ENCODE measurements at regions not wholly inside any gene's neighbourhood (a gene's known extent, or its start where the extent isn't known, plus 50 kb on each side); places are given as distances from the start of the nearest gene placed in this dataset.

GRCh38 chr5:155389498-155389897 is 375.9 kb downstream of the KIF4B start:
- Histone ChIP-seq H3K79me2 (ENCODE audit: insufficient read depth, low read length) (no peaks in the 10 kb centered on the region), H3K9me3 (ENCODE audit: control insufficient read depth in 1 of 2, insufficient read depth in 1 of 2, low read depth in 1 of 2, low read length in 2 of 2) (no peaks in the 10 kb centered on the region), H2AFZ (ENCODE audit: low read depth, low read length, poor library complexity, severe bottlenecking) (no peak overlapping the region), H3K4me2 (ENCODE audit: low read length) (no peak overlapping the region), H4K20me1 (ENCODE audit: insufficient read depth) (no peaks in the 10 kb centered on the region), H3K9ac (ENCODE audit: low read length) (no peak overlapping the region), H3K4me1 (ENCODE audit: control insufficient read depth in 1 of 2, insufficient read depth in 2 of 2, low read length in 2 of 2) (no peaks in the 10 kb centered on the region), H3K27ac (ENCODE audit: low read depth, low read length) (no peak overlapping the region), H3K27me3 (ENCODE audit: insufficient read depth, low read length) (no peaks in the 10 kb centered on the region), H3K4me3 (replicated peaks in 1 of 2; ENCODE audit: low read depth in 1 of 2, low read length in 2 of 2) (no peak overlapping the region), H3K9me2 (ENCODE audit: insufficient read depth) (no peaks in the 10 kb centered on the region), H3K36me3 (ENCODE audit: control insufficient read depth in 1 of 2, insufficient read depth in 2 of 2, low read length in 2 of 2) (no peaks in the 10 kb centered on the region)
- TF ChIP-seq EZH2 (IDR thresholded peaks at IDR 0.05) (no peak), SRF (IDR thresholded peaks at IDR 0.05; ENCODE audit: low read depth) (no peak), TCF7L2 (IDR thresholded peaks at IDR 0.05; ENCODE audit: borderline replicate concordance, extremely low read depth, insufficient read depth, insufficient read length) (no peak)
- BruUV-seq (replicated peaks): no TSS peak
- intact Hi-C loops (cut with micrococcal nuclease): no loop called here
- ChIA-PET CTCF (no interaction called here), POLR2A (no interaction called here), RAD21 (ENCODE audit: low non-redundant PET in 1 of 2, low total read pairs in 2 of 2, uncharacterized antibody in 2 of 2, unreplicated experiment in 2 of 2) (no interaction called here)
- ATAC-seq: no peak
- no peak for DNase-seq (ENCODE audit: low read depth, low spot score)

GRCh38 chr5:155394727-155395126 is 381.2 kb downstream of the KIF4B start:
- no TSS peak for BruUV-seq (replicated peaks)
- Histone ChIP-seq H4K20me1 (ENCODE audit: insufficient read depth) (no peaks in the 10 kb centered on the region), H3K4me2 (ENCODE audit: low read length) (no peak overlapping the region), H3K27me3 (ENCODE audit: insufficient read depth, low read length) (no peaks in the 10 kb centered on the region), H3K9me2 (ENCODE audit: insufficient read depth) (no peaks in the 10 kb centered on the region), H3K4me3 (replicated peaks in 1 of 2; ENCODE audit: low read depth in 1 of 2, low read length in 2 of 2) (no peak overlapping the region), H3K4me1 (ENCODE audit: control insufficient read depth in 1 of 2, insufficient read depth in 2 of 2, low read length in 2 of 2) (no peaks in the 10 kb centered on the region), H3K27ac (ENCODE audit: low read depth, low read length) (no peak overlapping the region), H3K9me3 (ENCODE audit: control insufficient read depth in 1 of 2, insufficient read depth in 1 of 2, low read depth in 1 of 2, low read length in 2 of 2) (no peaks in the 10 kb centered on the region), H3K36me3 (ENCODE audit: control insufficient read depth in 1 of 2, insufficient read depth in 2 of 2, low read length in 2 of 2) (no peaks in the 10 kb centered on the region), H2AFZ (ENCODE audit: low read depth, low read length, poor library complexity, severe bottlenecking) (no peak overlapping the region), H3K9ac (ENCODE audit: low read length) (no peak overlapping the region), H3K79me2 (ENCODE audit: insufficient read depth, low read length) (no peaks in the 10 kb centered on the region)
- intact Hi-C loops (cut with micrococcal nuclease): no loop called here
- ChIA-PET POLR2A (no interaction called here), CTCF (no interaction called here), RAD21 (ENCODE audit: low non-redundant PET in 1 of 2, low total read pairs in 2 of 2, uncharacterized antibody in 2 of 2, unreplicated experiment in 2 of 2) (no interaction called here)
- no peak for ATAC-seq
- no peak for DNase-seq (ENCODE audit: low read depth, low spot score)
- no peak for TF ChIP-seq RAD21 (IDR thresholded peaks at IDR 0.05; ENCODE audit: low read depth)
- TF ChIP-seq SRF (IDR thresholded peaks at IDR 0.05; ENCODE audit: low read depth): no peak
- no peak for TF ChIP-seq ZNF274 (IDR thresholded peaks at IDR 0.05; ENCODE audit: low read depth, low read length)
- no peak for TF ChIP-seq CTCF (IDR thresholded peaks at IDR 0.05 in 2 of 3, conservative IDR thresholded peaks at IDR 0.05 in 1 of 3; ENCODE audit: borderline replicate concordance in 1 of 3, insufficient read depth in 1 of 3, low read depth in 2 of 3, low read length in 2 of 3)
- TF ChIP-seq SIN3A (IDR thresholded peaks at IDR 0.05; ENCODE audit: low read depth): no peak
- no peak for TF ChIP-seq EZH2phosphoT487 (IDR thresholded peaks at IDR 0.05; ENCODE audit: borderline replicate concordance)
- TF ChIP-seq MAX (IDR thresholded peaks at IDR 0.05): no peak
- TF ChIP-seq CEBPB (IDR thresholded peaks at IDR 0.05; ENCODE audit: low read depth): no peak
- no peak for TF ChIP-seq REST (IDR thresholded peaks at IDR 0.05; ENCODE audit: low read depth)
- TF ChIP-seq TCF7L2 (IDR thresholded peaks at IDR 0.05; ENCODE audit: borderline replicate concordance, extremely low read depth, insufficient read depth, insufficient read length): no peak
- no peak for TF ChIP-seq SP1 (IDR thresholded peaks at IDR 0.05; ENCODE audit: low read depth)
- no peak for TF ChIP-seq YY1 (IDR thresholded peaks at IDR 0.05; ENCODE audit: extremely low read depth, insufficient replicate concordance, low read depth, low read length)
